Activated T-helper 1 cell treated with anti-CD3 and anti-CD28 coated beads, Interleukin-12 subunit alpha, Interleukin-12 subunit beta, Interleukin-2, Interleukin-4 antibody, amounts not matched to agents 30 ng/mL and 10 ng/mL and 1 ng/mL, durations not matched to agents 14 hours and 24 hours and 36 hours (primary cell): ENCODE measurements at regions not wholly inside any gene's neighbourhood (a gene's known extent, or its start where the extent isn't known, plus 50 kb on each side); places are given as distances from the start of the nearest gene placed in this dataset.

Experiments used
- DNase-seq: peaks from one replicate; pipeline ENCODE4 v3.0.0; 2021; ENCODE audit warnings: low spot score
- H3K27ac Mint-ChIP-seq: one replicate; pipeline ENCODE4 v1.8.0; 2021; ENCODE audit warnings: mild to moderate bottlenecking, mixed read lengths
- H3K27me3 Mint-ChIP-seq: one replicate; pipeline ENCODE4 v1.8.0; 2022; ENCODE audit warnings: mild to moderate bottlenecking, moderate library complexity, mixed read lengths; ENCODE audit not compliant: insufficient read depth
- H3K36me3 Mint-ChIP-seq: one replicate; pipeline ENCODE4 v1.8.0; 2021; ENCODE audit warnings: low read depth, mixed read lengths
- H3K4me1 Mint-ChIP-seq: one replicate; pipeline ENCODE4 v1.8.0; 2021; ENCODE audit warnings: low read depth, mixed read lengths
- H3K4me3 Mint-ChIP-seq: one replicate; pipeline ENCODE4 v1.8.0; 2021; ENCODE audit warnings: mild to moderate bottlenecking, moderate library complexity, mixed read lengths
- H3K9me3 Mint-ChIP-seq: one replicate; pipeline ENCODE4 v1.8.0; 2021; ENCODE audit warnings: mixed read lengths
- intact Hi-C: fragments of 100-400 bp; cut with micrococcal nuclease; formaldehyde crosslinking; loops from one replicate; pipeline ENCODE4 v1.15.1; 2024

- Mint-ChIP-seq H3K4me3 (no peak overlapping the region), H3K27ac (no peak overlapping the region), H3K4me1 (no peaks in the 10 kb centered on the region), H3K36me3 (no peaks in the 10 kb centered on the region), H3K9me3 (peaks cover 14% of the 10 kb centered on the region), H3K27me3 (no peaks in the 10 kb centered on the region)
- intact Hi-C loops: no loop called here
- no peak for DNase-seq
These were observed 223.2 kb upstream of the FAR2 start for GRCh38 chr12:28925719-28926376.

- Mint-ChIP-seq H3K9me3 (peaks cover 4% of the 10 kb centered on the region), H3K36me3 (no peaks in the 10 kb centered on the region), H3K4me1 (no peaks in the 10 kb centered on the region), H3K4me3 (no peak overlapping the region), H3K27ac (no peak overlapping the region), H3K27me3 (no peaks in the 10 kb centered on the region)
- no peak for DNase-seq
- intact Hi-C loops: no loop called here
These were observed 218.4 kb upstream of the FAR2 start for GRCh38 chr12:28930704-28931103.

- Mint-ChIP-seq H3K27me3 (no peaks in the 10 kb centered on the region), H3K4me3 (no peak overlapping the region), H3K9me3 (no peaks in the 10 kb centered on the region), H3K27ac (no peak overlapping the region), H3K36me3 (no peaks in the 10 kb centered on the region), H3K4me1 (no peaks in the 10 kb centered on the region)
- DNase-seq: no peak
- intact Hi-C loops: no loop called here
These were observed 215.9 kb upstream of the FAR2 start for GRCh38 chr12:28933176-28933575.

GRCh38 chr12:28933864-28934527 is 215.1 kb upstream of the FAR2 start:
- no peaks in the 10 kb centered on the region for H3K4me1 Mint-ChIP-seq
- H3K9me3 Mint-ChIP-seq: no peaks in the 10 kb centered on the region
- no peak for DNase-seq
- no peak overlapping the region for H3K27ac Mint-ChIP-seq
- no peaks in the 10 kb centered on the region for H3K27me3 Mint-ChIP-seq
- H3K4me3 Mint-ChIP-seq: no peak overlapping the region
- intact Hi-C loops: no loop called here
- H3K36me3 Mint-ChIP-seq: no peaks in the 10 kb centered on the region

- intact Hi-C loops: no loop called here
- H3K4me1 Mint-ChIP-seq: no peaks in the 10 kb centered on the region
These were observed 212.9 kb upstream of the FAR2 start for GRCh38 chr12:28936221-28936620.

GRCh38 chr12:28936711-28937110 is 212.4 kb upstream of the FAR2 start:
- no peak for DNase-seq
- H3K4me1 Mint-ChIP-seq: no peaks in the 10 kb centered on the region
- no peak overlapping the region for H3K4me3 Mint-ChIP-seq
- H3K9me3 Mint-ChIP-seq: no peaks in the 10 kb centered on the region
- no peaks in the 10 kb centered on the region for H3K27me3 Mint-ChIP-seq
- intact Hi-C loops: no loop called here
- H3K27ac Mint-ChIP-seq: no peak overlapping the region
- no peaks in the 10 kb centered on the region for H3K36me3 Mint-ChIP-seq

More at GRCh38 chr12:28936221-28936620, 212.9 kb upstream of the FAR2 start:
- H3K4me3 Mint-ChIP-seq: no peak overlapping the region
- no peak overlapping the region for H3K27ac Mint-ChIP-seq
- DNase-seq: no peak
- H3K27me3 Mint-ChIP-seq: no peaks in the 10 kb centered on the region
- no peaks in the 10 kb centered on the region for H3K36me3 Mint-ChIP-seq
- H3K9me3 Mint-ChIP-seq: no peaks in the 10 kb centered on the region

GRCh38 chr12:28937196-28937595 is 211.9 kb upstream of the FAR2 start:
- no peaks in the 10 kb centered on the region for H3K36me3 Mint-ChIP-seq
- H3K27me3 Mint-ChIP-seq: no peaks in the 10 kb centered on the region
- intact Hi-C loops: no loop called here
- H3K9me3 Mint-ChIP-seq: no peaks in the 10 kb centered on the region
- no peak overlapping the region for H3K4me3 Mint-ChIP-seq
- no peaks in the 10 kb centered on the region for H3K4me1 Mint-ChIP-seq
- H3K27ac Mint-ChIP-seq: no peak overlapping the region
- no peak for DNase-seq

- no peak for DNase-seq
- Mint-ChIP-seq H3K9me3 (no peaks in the 10 kb centered on the region), H3K4me1 (no peaks in the 10 kb centered on the region), H3K27ac (no peak overlapping the region), H3K4me3 (no peak overlapping the region), H3K36me3 (no peaks in the 10 kb centered on the region), H3K27me3 (no peaks in the 10 kb centered on the region)
- intact Hi-C loops: no loop called here
These were observed 211.0 kb upstream of the FAR2 start for GRCh38 chr12:28938056-28938455.

GRCh38 chr12:28938581-28939235 is 210.4 kb upstream of the FAR2 start:
- no peak overlapping the region for H3K27ac Mint-ChIP-seq
- no peaks in the 10 kb centered on the region for H3K4me1 Mint-ChIP-seq
- intact Hi-C loops: no loop called here
- H3K4me3 Mint-ChIP-seq: no peak overlapping the region
- H3K36me3 Mint-ChIP-seq: no peaks in the 10 kb centered on the region
- DNase-seq: no peak
- H3K27me3 Mint-ChIP-seq: no peaks in the 10 kb centered on the region
- H3K9me3 Mint-ChIP-seq: no peaks in the 10 kb centered on the region

- Mint-ChIP-seq H3K27me3 (no peaks in the 10 kb centered on the region), H3K9me3 (no peaks in the 10 kb centered on the region), H3K4me3 (no peak overlapping the region), H3K4me1 (no peaks in the 10 kb centered on the region), H3K36me3 (no peaks in the 10 kb centered on the region), H3K27ac (no peak overlapping the region)
- DNase-seq: no peak
- intact Hi-C loops: no loop called here
These were observed 209.7 kb upstream of the FAR2 start for GRCh38 chr12:28939427-28939826.

GRCh38 chr12:28941248-28941647 is 207.8 kb upstream of the FAR2 start:
- intact Hi-C loops: no loop called here
- no peaks in the 10 kb centered on the region for H3K36me3 Mint-ChIP-seq
- H3K4me3 Mint-ChIP-seq: no peak overlapping the region
- no peak for DNase-seq
- H3K4me1 Mint-ChIP-seq: no peaks in the 10 kb centered on the region
- H3K27ac Mint-ChIP-seq: no peak overlapping the region
- H3K9me3 Mint-ChIP-seq: no peaks in the 10 kb centered on the region
- no peaks in the 10 kb centered on the region for H3K27me3 Mint-ChIP-seq

- H3K27me3 Mint-ChIP-seq: no peaks in the 10 kb centered on the region
- no peak overlapping the region for H3K27ac Mint-ChIP-seq
- no peak for DNase-seq
- H3K36me3 Mint-ChIP-seq: no peaks in the 10 kb centered on the region
- H3K4me3 Mint-ChIP-seq: no peak overlapping the region
- intact Hi-C loops: no loop called here
- H3K9me3 Mint-ChIP-seq: no peaks in the 10 kb centered on the region
- no peaks in the 10 kb centered on the region for H3K4me1 Mint-ChIP-seq
These were observed 202.7 kb upstream of the FAR2 start for GRCh38 chr12:28946361-28946760.

GRCh38 chr12:28948685-28949084 is 200.4 kb upstream of the FAR2 start:
- no peak overlapping the region for H3K27ac Mint-ChIP-seq
- intact Hi-C loops: no loop called here
- H3K27me3 Mint-ChIP-seq: no peaks in the 10 kb centered on the region
- no peaks in the 10 kb centered on the region for H3K36me3 Mint-ChIP-seq
- H3K4me1 Mint-ChIP-seq: no peaks in the 10 kb centered on the region
- no peak for DNase-seq
- H3K9me3 Mint-ChIP-seq: no peaks in the 10 kb centered on the region
- H3K4me3 Mint-ChIP-seq: no peak overlapping the region
